PC-9 (cell line): ENCODE measurements at regions not wholly inside any gene's neighbourhood (a gene's known extent, or its start where the extent isn't known, plus 50 kb on each side); places are given as distances from the start of the nearest gene placed in this dataset.

Source experiments
- BruUV-seq: library from RNA; stranded (reverse); fragments of 400-500 nt; replicated peaks from 2 replicates; lab custom pipeline; 2021; lab: Mats Ljungman, UMichigan
- CTCF ChIA-PET: fragments of 300-600 bp; sonication (Branson Sonifier 250); formaldehyde crosslinking; loops from one replicate; lab custom pipeline; 2022; ENCODE audit warnings: antibody characterized with exemption; lab: Charles Lee
- POLR2A ChIA-PET: fragments of 300-600 bp; sonication (Branson Sonifier 250); formaldehyde crosslinking; loops from one replicate; lab custom pipeline; 2022; ENCODE audit warnings: antibody characterized with exemption; ENCODE audit not compliant: unreplicated experiment; lab: Charles Lee
- DNase-seq, 2 experiments: peaks; one replicate each; pipeline versions ENCODE4 v3.0.0 to v3.0.0-alpha.2; 2015 to 2022; ENCODE audit warnings: mixed read lengths in 1 of 2
- H2AFZ ChIP-seq: fragments of 200-600 bp; sonication (generic); 2 replicates; pipeline ENCODE4 v1.8.1; 2017; ENCODE audit warnings: antibody characterized with exemption
- H3F3A ChIP-seq: fragments of 200-600 bp; sonication (generic); 2 replicates; pipeline ENCODE4 v1.8.1; 2017; ENCODE audit warnings: antibody characterized with exemption, mild to moderate bottlenecking, low read depth; ENCODE audit not compliant: insufficient read depth
- H3K27ac ChIP-seq: fragments of 200-600 bp; sonication (generic); 2 replicates; pipeline ENCODE4 v1.6.1; 2016; ENCODE audit warnings: mixed run types
- H3K27me3 ChIP-seq: fragments of 200-600 bp; sonication (generic); 2 replicates; pipeline ENCODE4 v1.6.1; 2016; ENCODE audit warnings: low read depth, mixed run types; ENCODE audit not compliant: insufficient read depth
- H3K36me3 ChIP-seq: fragments of 200-600 bp; sonication (generic); 2 replicates; pipeline ENCODE4 v1.6.1; 2016; ENCODE audit warnings: low read depth, mixed run types
- H3K4me1 ChIP-seq: fragments of 200-600 bp; sonication (generic); replicated peaks from 2 replicates; pipeline ENCODE4 v1.6.1; 2016; ENCODE audit warnings: mixed run types; ENCODE audit not compliant: insufficient read depth
- H3K4me2 ChIP-seq: fragments of 200-600 bp; sonication (generic); 2 replicates; pipeline ENCODE4 v1.6.1; 2017; ENCODE audit warnings: mixed run types
- H3K4me3 ChIP-seq: fragments of 200-600 bp; sonication (generic); 2 replicates; pipeline ENCODE4 v1.6.1; 2016; ENCODE audit warnings: mixed run types
- H3K79me2 ChIP-seq: fragments of 200-600 bp; sonication (generic); 2 replicates; pipeline ENCODE4 v1.6.1; 2017; ENCODE audit warnings: low read depth, mixed run types
- H3K9me2 ChIP-seq: fragments of 200-600 bp; sonication (generic); 2 replicates; pipeline ENCODE4 v1.8.1; 2017; ENCODE audit warnings: mild to moderate bottlenecking; ENCODE audit not compliant: insufficient read depth
- H3K9me3 ChIP-seq: fragments of 200-600 bp; sonication (generic); 2 replicates; pipeline ENCODE4 v1.8.1; 2016; ENCODE audit warnings: low read depth; ENCODE audit not compliant: insufficient read depth
- H4K20me1 ChIP-seq: fragments of 200-600 bp; sonication (generic); 2 replicates; pipeline ENCODE4 v1.8.1; 2017; ENCODE audit not compliant: insufficient read depth
- CTCF ChIP-seq: fragments of 200-600 bp; sonication (generic); conservative IDR thresholded peaks from 2 replicates; pipeline ENCODE4 v1.6.1; 2017; ENCODE audit warnings: mixed run types, antibody characterized with exemption, mild to moderate bottlenecking, moderate library complexity
- EZH2 ChIP-seq: fragments of 200-600 bp; sonication (generic); IDR thresholded peaks from 2 replicates; pipeline ENCODE4 v1.8.0; 2017; ENCODE audit warnings: antibody characterized with exemption, low read depth
- intact Hi-C: fragments of 100-400 bp; cut with micrococcal nuclease; formaldehyde crosslinking; loops from one replicate; pipeline ENCODE4 v1.10.0; 2022; ENCODE audit not compliant: unreplicated experiment

GRCh38 chr5:106241409-106241808, 1429.3 kb downstream of the EFNA5 start:
- H3K9me3 ChIP-seq = no peaks in the 10 kb centered on the region
- CTCF ChIA-PET = no interaction called here
- no peak overlapping the region for H3K4me3 ChIP-seq
- no peak overlapping the region for H3K27ac ChIP-seq
- POLR2A ChIA-PET = no interaction called here
- TF ChIP-seq EZH2 (no peak), CTCF (no peak)
- intact Hi-C loops = no loop called here
- no peaks in the 10 kb centered on the region for H3K79me2 ChIP-seq
- no peak for DNase-seq
- H3K4me1 ChIP-seq = no peaks in the 10 kb centered on the region
- no peak overlapping the region for H2AFZ ChIP-seq
- no peaks in the 10 kb centered on the region for H3K27me3 ChIP-seq
- no peaks in the 10 kb centered on the region for H4K20me1 ChIP-seq
- H3K9me2 ChIP-seq = no peaks in the 10 kb centered on the region; the same call in 1 of the 2 replicates
- BruUV-seq = no TSS peak
- no peaks in the 10 kb centered on the region for H3F3A ChIP-seq
- no peaks in the 10 kb centered on the region for H3K36me3 ChIP-seq
- H3K4me2 ChIP-seq = no peak overlapping the region

GRCh38 chr5:106205916-106206571, 1464.7 kb downstream of the EFNA5 start:
- CTCF ChIA-PET = no interaction called here
- no peak overlapping the region for H3K4me3 ChIP-seq

GRCh38 chr5:106202035-106202434, 1468.7 kb downstream of the EFNA5 start:
- no peaks in the 10 kb centered on the region for H3K9me3 ChIP-seq
- no TSS peak for BruUV-seq
- H3K36me3 ChIP-seq = no peaks in the 10 kb centered on the region
- no peak overlapping the region for H2AFZ ChIP-seq
- no peak for DNase-seq
- H4K20me1 ChIP-seq = no peaks in the 10 kb centered on the region
- no peak overlapping the region for H3K27ac ChIP-seq
- no peaks in the 10 kb centered on the region for H3K9me2 ChIP-seq
- ChIA-PET POLR2A (no interaction called here), CTCF (no interaction called here)
- intact Hi-C loops = no loop called here
- H3K27me3 ChIP-seq = no peaks in the 10 kb centered on the region
- H3K4me2 ChIP-seq = no peak overlapping the region
- H3K4me1 ChIP-seq = no peaks in the 10 kb centered on the region
- no peak overlapping the region for H3K4me3 ChIP-seq
- H3K79me2 ChIP-seq = no peaks in the 10 kb centered on the region
- no peak for TF ChIP-seq EZH2
- TF ChIP-seq CTCF = no peak
- no peaks in the 10 kb centered on the region; the same call in 1 of the 2 replicates for H3F3A ChIP-seq

More at GRCh38 chr5:106205916-106206571, 1464.7 kb downstream of the EFNA5 start:
- Histone ChIP-seq H2AFZ (no peak overlapping the region), H4K20me1 (no peaks in the 10 kb centered on the region), H3K27ac (no peak overlapping the region), H3K4me2 (no peak overlapping the region), H3K9me2 (no peaks in the 10 kb centered on the region), H3K79me2 (no peaks in the 10 kb centered on the region), H3F3A (no peaks in the 10 kb centered on the region), H3K36me3 (no peaks in the 10 kb centered on the region), H3K4me1 (no peaks in the 10 kb centered on the region), H3K27me3 (no peaks in the 10 kb centered on the region), H3K9me3 (no peaks in the 10 kb centered on the region)
- no peak for DNase-seq
- POLR2A ChIA-PET = no interaction called here
- TF ChIP-seq EZH2 = no peak
- no peak for TF ChIP-seq CTCF
- intact Hi-C loops = no loop called here
- no TSS peak for BruUV-seq
